ENCODE measurements at regions not wholly inside any gene's neighbourhood (a gene's known extent, or its start where the extent isn't known, plus 50 kb on each side); places are given as distances from the start of the nearest gene placed in this dataset.

DNA sequence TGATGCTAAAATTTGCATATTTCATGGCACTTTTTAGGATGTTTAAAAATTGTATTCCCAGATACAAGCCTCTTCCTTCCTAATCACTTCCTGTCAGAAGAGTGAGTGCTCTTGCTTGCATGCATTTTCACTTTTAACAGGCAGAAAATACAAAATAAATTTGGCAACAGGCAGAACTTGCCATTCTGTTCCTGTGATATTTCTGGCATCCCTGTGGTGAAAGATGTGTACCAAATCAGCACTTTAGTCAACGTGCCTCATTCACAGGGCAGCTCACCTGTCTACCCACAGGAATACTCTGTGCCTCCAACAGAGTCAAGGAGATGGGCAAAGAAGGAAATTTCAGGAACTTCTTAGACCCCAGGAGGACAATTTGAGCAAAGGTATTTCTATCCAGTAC is 360.9 kb downstream of the AKAIN1 start:
- TF ChIP-seq CTCF (conservative IDR thresholded peaks at IDR 0.05; ENCODE audit: low read depth, low read length) = no peak
- no peak for TF ChIP-seq EZH2 (IDR thresholded peaks at IDR 0.05; ENCODE audit: borderline replicate concordance, low read depth, low read length, poor library complexity, severe bottlenecking)
